ENCODE measurements at regions not wholly inside any gene's neighbourhood (a gene's known extent, or its start where the extent isn't known, plus 50 kb on each side); places are given as distances from the start of the nearest gene placed in this dataset.

GRCh38 chr6:93678841-93679454 is 259.6 kb upstream of the EPHA7 start (continued):
- TF ChIP-seq TAF1 (conservative IDR thresholded peaks at IDR 0.05) = no peak
- TF ChIP-seq HNF4A (conservative IDR thresholded peaks at IDR 0.05) = no peak

GRCh38 chr6:93677264-93677965 is 258.1 kb upstream of the EPHA7 start:
- no peaks in the 10 kb centered on the region for H3K9me3 ChIP-seq (ENCODE audit: control insufficient read depth in 4 of 4, low read length in 3 of 4)
- H3K4me1 ChIP-seq (ENCODE audit: control insufficient read depth in 4 of 4, insufficient read depth in 4 of 4, low read length in 3 of 4) = no peaks in the 10 kb centered on the region
- H3K27me3 ChIP-seq (ENCODE audit: control insufficient read depth in 4 of 4, insufficient read depth in 4 of 4, low read length in 3 of 4) = no peaks in the 10 kb centered on the region
- DNase-seq (ENCODE audit: low spot score) = no peak
- no peaks in the 10 kb centered on the region for H3K36me3 ChIP-seq (ENCODE audit: control insufficient read depth in 4 of 4, insufficient read depth in 3 of 4, low read depth in 1 of 4, low read length in 3 of 4)
- 55% methylated on average over 4 of the region's 4 CpGs for WGBS
- H3K9ac ChIP-seq (ENCODE audit: low read depth in 1 of 2, low read length in 2 of 2) = no peak overlapping the region
- TF ChIP-seq HNF4A (conservative IDR thresholded peaks at IDR 0.05) = no peak
- TF ChIP-seq FOXA1 (IDR thresholded peaks at IDR 0.05) = no peak
- TF ChIP-seq, protein P1, sequence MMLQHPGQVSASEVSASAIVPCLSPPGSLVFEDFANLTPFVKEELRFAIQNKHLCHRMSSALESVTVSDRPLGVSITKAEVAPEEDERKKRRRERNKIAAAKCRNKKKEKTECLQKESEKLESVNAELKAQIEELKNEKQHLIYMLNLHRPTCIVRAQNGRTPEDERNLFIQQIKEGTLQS (IDR thresholded peaks at IDR 0.05) = no peak
- TF ChIP-seq HNF4G (IDR thresholded peaks at IDR 0.05) = no peak
- TF ChIP-seq GABPA (IDR thresholded peaks at IDR 0.05 in 1 of 2, conservative IDR thresholded peaks at IDR 0.05 in 1 of 2) = no peak
- no peak for TF ChIP-seq FOXA2 (IDR thresholded peaks at IDR 0.05)
- TF ChIP-seq MAX (IDR thresholded peaks at IDR 0.05) = no peak
- TF ChIP-seq JUND (IDR thresholded peaks at IDR 0.05) = no peak
- no peak for TF ChIP-seq SP1 (IDR thresholded peaks at IDR 0.05)
- TF ChIP-seq YY1 (IDR thresholded peaks at IDR 0.05) = no peak
- no peak for TF ChIP-seq TAF1 (conservative IDR thresholded peaks at IDR 0.05)
- TF ChIP-seq RAD21 (IDR thresholded peaks at IDR 0.05) = no peak
- TF ChIP-seq, protein P2, sequence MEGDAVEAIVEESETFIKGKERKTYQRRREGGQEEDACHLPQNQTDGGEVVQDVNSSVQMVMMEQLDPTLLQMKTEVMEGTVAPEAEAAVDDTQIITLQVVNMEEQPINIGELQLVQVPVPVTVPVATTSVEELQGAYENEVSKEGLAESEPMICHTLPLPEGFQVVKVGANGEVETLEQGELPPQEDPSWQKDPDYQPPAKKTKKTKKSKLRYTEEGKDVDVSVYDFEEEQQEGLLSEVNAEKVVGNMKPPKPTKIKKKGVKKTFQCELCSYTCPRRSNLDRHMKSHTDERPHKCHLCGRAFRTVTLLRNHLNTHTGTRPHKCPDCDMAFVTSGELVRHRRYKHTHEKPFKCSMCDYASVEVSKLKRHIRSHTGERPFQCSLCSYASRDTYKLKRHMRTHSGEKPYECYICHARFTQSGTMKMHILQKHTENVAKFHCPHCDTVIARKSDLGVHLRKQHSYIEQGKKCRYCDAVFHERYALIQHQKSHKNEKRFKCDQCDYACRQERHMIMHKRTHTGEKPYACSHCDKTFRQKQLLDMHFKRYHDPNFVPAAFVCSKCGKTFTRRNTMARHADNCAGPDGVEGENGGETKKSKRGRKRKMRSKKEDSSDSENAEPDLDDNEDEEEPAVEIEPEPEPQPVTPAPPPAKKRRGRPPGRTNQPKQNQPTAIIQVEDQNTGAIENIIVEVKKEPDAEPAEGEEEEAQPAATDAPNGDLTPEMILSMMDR (IDR thresholded peaks at IDR 0.05; ENCODE audit: low read depth, low read length, missing input control) = no peak
- no peak for TF ChIP-seq REST (IDR thresholded peaks at IDR 0.05)
- no peak for TF ChIP-seq ZBTB33 (IDR thresholded peaks at IDR 0.05)
- TF ChIP-seq EGR1 (IDR thresholded peaks at IDR 0.05; ENCODE audit: low read depth in 2 of 2) = no peak
- TF ChIP-seq RXRA (IDR thresholded peaks at IDR 0.05) = no peak
- no peak for TF ChIP-seq NR2F2 (IDR thresholded peaks at IDR 0.05)
- no peak overlapping the region for H3K27ac ChIP-seq (ENCODE audit: low read depth in 1 of 2, low read length in 2 of 2)
- H3K4me3 ChIP-seq (ENCODE audit: low read depth in 1 of 3, low read length in 3 of 3) = no peak overlapping the region
